Fibroblast of peridontal ligament (primary cell): ENCODE measurements at regions not wholly inside any gene's neighbourhood (a gene's known extent, or its start where the extent isn't known, plus 50 kb on each side); places are given as distances from the start of the nearest gene placed in this dataset.
"Not testable (repeated sequence)": the region's sequence is repeated elsewhere in the genome, so short reads cannot be mapped to it uniquely, and the experiment has no call there.

ENCODE experiments used
- DNase-seq: peaks from one replicate; pipeline ENCODE4 v3.0.0-alpha.2; 2010; ENCODE audit errors: extremely low read depth

GRCh38 chr12:124384299-124384894, 89.5 kb downstream of the RFLNA start:
- DNase-seq: no peak

DNA sequence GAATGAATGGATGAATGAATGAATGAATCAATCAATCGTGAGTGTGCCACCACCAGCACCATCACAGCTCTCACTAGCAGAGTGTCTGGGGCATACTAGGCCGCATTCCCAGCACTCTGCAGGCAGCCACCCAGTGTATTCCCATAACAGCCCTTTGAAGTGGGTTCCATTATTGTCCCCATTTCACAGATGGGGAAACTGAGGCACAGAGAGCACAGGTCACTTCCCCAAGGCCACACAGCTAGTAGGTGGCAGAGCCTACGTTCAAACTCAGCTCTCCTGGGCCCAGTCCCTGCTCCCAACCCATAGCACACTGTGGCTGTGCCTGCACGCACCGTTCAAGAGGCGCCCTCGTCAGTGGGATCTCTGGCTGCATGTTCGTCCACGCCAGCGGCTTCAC, 88.1 kb downstream of the RFLNA start:
- DNase-seq: no peak

- peak; percentile 60 for DNase-seq
Observed at GRCh38 chr12:124381456-124382296, 86.8 kb downstream of the RFLNA start.

GRCh38 chr12:124380796-124381455, 86.0 kb downstream of the RFLNA start:
- no peak for DNase-seq

DNA sequence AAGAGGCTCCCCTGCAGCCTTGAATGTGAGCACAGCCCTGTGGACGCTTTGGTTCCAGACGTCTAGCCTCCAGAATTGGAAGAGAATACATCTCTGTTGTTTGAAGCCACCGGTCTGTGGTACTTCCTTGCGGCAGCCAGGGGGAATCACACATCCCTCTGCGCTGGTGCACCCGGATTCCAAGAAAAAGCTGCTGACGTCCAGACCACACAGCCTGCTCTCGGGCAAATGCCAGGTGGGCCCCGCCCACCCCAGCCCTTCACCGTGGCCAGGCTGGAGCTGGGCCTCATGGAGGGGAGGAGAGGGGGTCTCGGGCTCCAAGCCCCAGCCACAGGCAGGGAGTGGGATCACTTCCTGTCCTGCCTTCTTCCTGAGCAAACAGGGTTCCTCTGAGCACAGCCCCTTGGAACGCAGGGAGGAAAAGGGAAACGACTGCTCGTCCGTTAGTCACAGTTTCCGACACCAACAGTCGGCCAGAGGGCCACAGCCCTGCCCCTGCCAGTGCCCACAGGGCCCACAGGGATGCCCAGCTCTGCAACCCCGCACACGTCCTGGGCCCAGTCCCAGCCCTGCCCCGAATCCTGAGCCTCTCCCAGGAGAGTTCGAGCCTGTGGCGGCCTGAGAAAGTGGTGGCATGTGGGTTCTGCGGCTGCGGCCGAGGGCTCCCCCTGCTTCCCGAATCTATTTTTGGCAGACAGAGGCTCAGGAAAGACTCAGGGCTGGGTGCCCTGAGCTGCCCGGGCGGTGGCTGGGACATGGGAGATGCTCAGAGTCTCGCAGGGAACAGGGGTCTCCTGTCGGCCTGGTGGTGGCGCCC, 85.3 kb downstream of the RFLNA start:
- peak; percentile 87 for DNase-seq

GRCh38 chr12:124379379-124379937, 84.6 kb downstream of the RFLNA start:
- peak; percentile 66 for DNase-seq

DNA sequence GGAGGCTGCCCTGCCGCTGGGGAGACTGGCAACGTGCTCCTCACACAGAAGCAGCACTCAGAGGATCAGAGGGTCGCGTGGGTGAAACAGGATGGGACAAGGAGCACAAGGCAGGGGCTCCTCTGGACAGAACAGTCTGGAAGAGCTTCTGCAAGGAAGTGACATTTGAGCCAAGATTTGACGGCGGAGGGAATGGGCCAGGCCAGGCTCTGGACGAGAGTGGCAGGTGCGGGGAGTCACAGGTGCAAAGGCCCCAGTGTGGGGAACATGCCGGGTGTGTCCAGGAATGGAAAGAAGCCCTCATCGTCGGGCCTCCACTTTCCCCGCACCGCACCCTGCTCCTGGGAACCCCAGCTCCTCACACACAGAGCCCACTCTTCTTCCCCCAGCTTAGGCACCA, 84.0 kb downstream of the RFLNA start:
- no peak for DNase-seq

DNA sequence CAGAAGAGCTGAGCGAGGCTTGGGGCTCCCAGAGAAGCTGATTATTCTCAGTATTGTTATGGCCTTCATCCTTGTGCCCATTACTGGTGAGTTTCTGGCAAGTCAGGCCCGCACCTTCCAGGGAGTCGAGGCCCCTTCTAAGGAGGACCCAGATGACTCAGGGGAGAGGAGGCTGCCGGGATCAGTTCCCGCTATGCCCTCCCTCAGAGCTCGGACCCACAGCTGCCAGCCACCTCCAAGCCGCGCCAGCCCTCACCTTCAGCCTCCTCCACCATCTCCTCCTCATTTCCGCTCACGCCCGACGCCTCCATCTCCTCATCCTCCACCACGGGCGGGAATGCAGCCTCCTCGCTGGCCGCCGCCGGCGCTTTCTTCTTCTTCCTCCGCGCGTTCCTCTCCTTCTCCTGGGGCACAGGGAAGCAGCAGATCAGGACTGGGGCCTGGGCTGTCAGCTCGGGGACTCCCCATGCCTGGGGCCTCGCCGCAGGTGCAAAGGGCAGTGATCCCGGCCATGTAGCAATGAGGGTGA, 83.2 kb downstream of the RFLNA start:
- no peak for DNase-seq

DNA sequence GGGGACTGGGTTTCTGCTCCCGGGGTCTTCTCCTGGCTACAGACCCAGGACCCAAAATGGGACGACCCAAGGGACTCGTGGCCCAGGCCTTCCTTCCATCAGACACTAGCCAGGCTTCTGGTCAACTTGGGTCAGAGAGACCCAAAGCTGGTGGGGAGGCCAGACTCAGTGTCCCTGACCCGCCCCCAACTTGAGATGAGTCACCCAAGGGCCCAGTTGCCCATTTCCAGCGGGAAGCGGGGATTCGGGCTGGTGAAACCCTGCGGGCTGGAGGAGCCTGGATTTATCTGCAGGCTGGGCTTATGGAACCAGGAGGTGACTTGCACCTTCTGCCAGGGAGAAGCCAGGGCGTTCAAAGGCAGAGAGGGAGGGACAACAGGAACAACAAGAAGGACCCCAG, 81.5 kb downstream of the RFLNA start:
- no peak for DNase-seq

GRCh38 chr12:124375789-124376175, 80.9 kb downstream of the RFLNA start:
- no peak for DNase-seq

DNA sequence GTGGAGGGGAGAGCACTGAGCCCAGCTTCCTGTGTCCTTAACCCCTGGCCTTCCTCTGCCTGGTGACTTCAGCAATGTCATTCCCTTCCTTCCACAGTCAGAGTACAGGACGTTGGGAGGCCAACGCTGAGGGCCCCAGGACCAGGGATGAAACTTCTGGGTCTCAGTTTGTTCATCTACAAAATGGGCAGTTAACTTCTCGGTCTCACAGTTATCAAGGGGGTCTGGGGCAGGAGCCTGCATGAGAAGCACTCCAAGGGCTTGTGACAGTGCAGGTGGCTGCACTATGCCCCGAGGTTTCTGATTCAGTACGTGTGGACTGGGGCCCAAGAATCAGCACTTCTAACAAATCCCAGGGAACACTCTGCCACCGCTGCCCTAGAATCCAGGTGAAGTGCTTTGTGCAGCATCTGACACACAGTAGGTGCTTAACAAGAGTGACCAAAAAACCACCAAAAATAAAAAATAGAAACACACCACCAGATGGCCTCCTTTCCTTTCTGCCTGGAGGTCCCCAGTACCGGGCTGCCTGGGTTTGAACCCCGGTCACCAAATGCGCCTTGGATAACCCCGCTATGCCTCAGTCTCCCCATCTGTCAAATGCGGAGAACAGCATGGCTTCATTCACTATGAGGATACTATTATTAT, 80.4 kb downstream of the RFLNA start:
- no peak for DNase-seq

DNA sequence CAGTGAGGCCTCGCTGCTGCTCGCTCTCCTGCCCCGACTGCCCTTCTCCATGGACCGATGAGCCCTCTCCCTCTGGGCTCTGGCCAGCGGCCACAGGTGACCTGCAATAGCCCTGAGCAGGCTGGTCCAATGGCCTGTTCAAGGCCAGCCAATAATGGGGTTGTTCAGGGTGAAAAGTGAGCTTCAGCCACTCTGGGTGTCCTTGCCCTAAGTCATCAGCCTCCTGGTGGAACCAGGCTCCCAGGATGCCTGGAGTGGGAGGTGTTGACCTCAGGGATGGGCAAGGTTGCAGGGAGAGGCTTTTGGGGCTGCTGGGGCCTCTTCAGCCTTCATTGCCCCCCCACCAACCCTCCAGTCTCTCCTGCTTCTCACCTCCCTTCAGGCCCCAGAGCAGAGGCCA, 79.7 kb downstream of the RFLNA start:
- DNase-seq: no peak

- no peak for DNase-seq
Observed at GRCh38 chr12:124374147-124374546, 79.3 kb downstream of the RFLNA start.

- not testable (repeated sequence) for DNase-seq
Observed at GRCh38 chr12:124373701-124374100, 78.8 kb downstream of the RFLNA start.

- DNase-seq: no peak
Observed at GRCh38 chr12:124372831-124373230, 77.9 kb downstream of the RFLNA start.

DNA sequence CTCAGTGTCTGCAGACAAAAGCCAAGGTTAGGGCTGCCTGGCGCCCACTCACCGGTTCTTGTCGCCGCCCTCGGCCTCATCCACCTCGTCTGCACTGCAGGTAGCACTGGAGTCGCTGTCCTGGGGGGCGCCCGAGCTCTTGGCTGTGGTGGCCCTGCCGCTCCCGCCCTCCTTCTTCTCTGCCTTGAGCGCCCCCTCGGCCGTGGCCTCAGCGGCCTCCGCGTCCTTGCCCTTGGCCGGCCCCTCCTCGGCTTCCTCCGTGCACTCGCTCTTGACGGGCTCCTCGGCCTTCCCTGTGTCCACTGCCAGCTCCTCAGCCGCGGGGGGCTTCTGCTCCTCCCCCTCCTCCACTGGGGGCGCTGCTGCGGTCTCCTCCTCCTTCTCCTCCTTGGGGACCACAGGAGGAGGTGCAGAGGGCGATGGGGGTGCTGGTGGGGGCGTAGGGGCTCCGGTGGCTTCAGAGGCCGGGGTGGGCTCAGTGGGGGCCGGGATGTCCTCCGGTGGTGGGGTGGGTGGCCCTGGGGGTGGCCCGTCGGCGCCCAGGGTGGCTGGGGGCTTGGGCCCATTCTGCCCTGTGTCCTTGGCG, 77.2 kb downstream of the RFLNA start:
- no peak for DNase-seq

- no peak for DNase-seq
Observed at GRCh38 chr12:124371366-124371765, 76.5 kb downstream of the RFLNA start.

DNA sequence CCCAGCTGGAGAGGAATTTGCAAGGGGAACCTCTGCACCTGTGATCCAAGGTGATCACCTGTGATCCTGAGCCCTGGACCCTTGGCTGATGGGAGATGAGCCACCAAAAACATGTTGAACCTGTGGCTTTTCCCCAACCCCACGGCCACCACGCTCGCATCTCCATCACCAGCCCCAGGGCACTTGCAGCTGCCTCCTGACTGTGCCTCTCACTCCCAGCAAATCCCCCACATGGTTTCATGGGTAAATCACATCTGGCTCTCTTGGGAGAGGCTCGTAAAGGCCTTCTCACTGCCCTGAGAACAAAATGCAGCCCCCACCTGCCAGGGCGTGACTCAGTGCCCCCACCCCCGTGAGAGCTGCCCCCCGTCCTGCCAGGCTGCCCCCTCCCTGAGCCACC, 76.0 kb downstream of the RFLNA start:
- no peak for DNase-seq

DNA sequence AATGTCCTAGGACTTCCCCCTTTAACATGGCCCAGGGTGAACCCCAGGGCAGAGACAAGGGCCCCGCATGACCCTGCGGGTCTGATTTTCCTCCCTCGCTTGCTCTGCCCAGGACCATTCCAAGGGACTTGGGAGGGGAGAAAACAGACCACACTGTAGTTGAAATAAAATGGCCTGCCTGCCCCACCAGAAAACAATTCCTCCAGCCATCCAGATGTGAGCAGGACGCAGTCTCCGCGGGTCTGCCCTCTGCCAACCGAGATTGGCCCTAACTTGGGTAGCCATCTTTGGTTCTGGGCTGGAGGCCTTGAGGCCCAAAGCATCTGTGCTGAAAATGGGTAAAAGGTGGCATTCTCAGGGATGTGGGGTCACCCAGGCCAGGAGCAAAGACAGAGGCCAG, 75.5 kb downstream of the RFLNA start:
- DNase-seq: no peak

GRCh38 chr12:124369827-124370378, 75.0 kb downstream of the RFLNA start:
- no peak for DNase-seq
